ENCODE measurements at regions not wholly inside any gene's neighbourhood (a gene's known extent, or its start where the extent isn't known, plus 50 kb on each side); places are given as distances from the start of the nearest gene placed in this dataset.

- TF ChIP-seq EZH2 (IDR thresholded peaks at IDR 0.05; ENCODE audit: borderline replicate concordance, low read length): no peak
- no peak for TF ChIP-seq CTCF (IDR thresholded peaks at IDR 0.05; ENCODE audit: low read length)
Measured at GRCh38 chr5:68748101-68748500, 345.7 kb upstream of the SLC30A5 start.
